ENCODE measurements at regions not wholly inside any gene's neighbourhood (a gene's known extent, or its start where the extent isn't known, plus 50 kb on each side); places are given as distances from the start of the nearest gene placed in this dataset.

GRCh38 chr10:3236644-3237404 is 64.2 kb upstream of the PITRM1 start:
- TF ChIP-seq CTCF (IDR thresholded peaks at IDR 0.05; ENCODE audit: low read depth, low read length), result no peak
- TF ChIP-seq POLR2A (IDR thresholded peaks at IDR 0.05; ENCODE audit: extremely low read depth, insufficient read length), result no peak
- TF ChIP-seq MYC (IDR thresholded peaks at IDR 0.05; ENCODE audit: low read depth, low read length), result no peak
